ENCODE measurements at regions not wholly inside any gene's neighbourhood (a gene's known extent, or its start where the extent isn't known, plus 50 kb on each side); places are given as distances from the start of the nearest gene placed in this dataset.

- no peak for DNase-seq (ENCODE audit: low read depth in 2 of 3, low spot score in 2 of 3)
Measured at GRCh38 chr3:150306083-150306482, 102.0 kb upstream of the TSC22D2 start.

GRCh38 chr3:150303768-150304167 lies 104.3 kb upstream of the TSC22D2 start:
- no peak for DNase-seq (ENCODE audit: low read depth in 2 of 3, low spot score in 2 of 3)

- DNase-seq (ENCODE audit: low read depth in 2 of 3, low spot score in 2 of 3), result no peak
Measured at GRCh38 chr3:150302246-150302645, 105.9 kb upstream of the TSC22D2 start.

GRCh38 chr3:150300852-150301517 lies 107.1 kb upstream of the TSC22D2 start:
- peak in 2 of 3 donors; percentile 39 to 61 for DNase-seq (ENCODE audit: low read depth in 2 of 3, low spot score in 2 of 3)

GRCh38 chr3:150300388-150300787 lies 107.7 kb upstream of the TSC22D2 start:
- no peak for DNase-seq (ENCODE audit: low read depth in 2 of 3, low spot score in 2 of 3)

GRCh38 chr3:150299201-150299600 lies 108.9 kb upstream of the TSC22D2 start:
- no peak for DNase-seq (ENCODE audit: low read depth in 2 of 3, low spot score in 2 of 3)

GRCh38 chr3:150296966-150297365 lies 111.1 kb upstream of the TSC22D2 start:
- DNase-seq (ENCODE audit: low read depth in 2 of 3, low spot score in 2 of 3), result no peak

GRCh38 chr3:150296123-150296735 lies 111.9 kb upstream of the TSC22D2 start:
- no peak for DNase-seq (ENCODE audit: low read depth in 2 of 3, low spot score in 2 of 3)

GRCh38 chr3:150293401-150294001 lies 114.6 kb upstream of the TSC22D2 start:
- DNase-seq (ENCODE audit: low read depth in 2 of 3, low spot score in 2 of 3), result no peak

- no peak for DNase-seq (ENCODE audit: low read depth in 2 of 3, low spot score in 2 of 3)
Measured at GRCh38 chr3:150292891-150293290, 115.2 kb upstream of the TSC22D2 start.

GRCh38 chr3:150291515-150291914 lies 116.6 kb upstream of the TSC22D2 start:
- DNase-seq (ENCODE audit: low read depth in 2 of 3, low spot score in 2 of 3), result no peak

- peak; percentile 11 to 65 (median 41) for DNase-seq (ENCODE audit: low read depth in 2 of 3, low spot score in 2 of 3)
Measured at GRCh38 chr3:150286390-150287147, 121.5 kb upstream of the TSC22D2 start.

- no peak for DNase-seq (ENCODE audit: low read depth in 2 of 3, low spot score in 2 of 3)
Measured at GRCh38 chr3:150285601-150286000, 122.5 kb upstream of the TSC22D2 start.

- DNase-seq (ENCODE audit: low read depth in 2 of 3, low spot score in 2 of 3), result no peak
Measured at GRCh38 chr3:150278843-150279381, 129.2 kb upstream of the TSC22D2 start.

- DNase-seq (ENCODE audit: low read depth in 2 of 3, low spot score in 2 of 3), result no peak
Measured at GRCh38 chr3:150278195-150278594, 129.9 kb upstream of the TSC22D2 start.

GRCh38 chr3:150277444-150277843 lies 130.7 kb upstream of the TSC22D2 start:
- DNase-seq (ENCODE audit: low read depth in 2 of 3, low spot score in 2 of 3), result no peak

- DNase-seq (ENCODE audit: low read depth in 2 of 3, low spot score in 2 of 3), result no peak
Measured at GRCh38 chr3:150275941-150276340, 132.2 kb upstream of the TSC22D2 start.

GRCh38 chr3:150274372-150274771 lies 133.7 kb upstream of the TSC22D2 start:
- no peak for DNase-seq (ENCODE audit: low read depth in 2 of 3, low spot score in 2 of 3)

GRCh38 chr3:150273396-150273795 lies 134.7 kb upstream of the TSC22D2 start:
- DNase-seq (ENCODE audit: low read depth in 2 of 3, low spot score in 2 of 3), result no peak

GRCh38 chr3:150271591-150271960 lies 136.5 kb upstream of the TSC22D2 start:
- no peak for DNase-seq (ENCODE audit: low read depth in 2 of 3, low spot score in 2 of 3)

GRCh38 chr3:150270883-150271590 lies 137.1 kb upstream of the TSC22D2 start:
- no peak for DNase-seq (ENCODE audit: low read depth in 2 of 3, low spot score in 2 of 3)

All from hematopoietic multipotent progenitor cell (in vitro differentiated cells).